GM19397 (cell line): ENCODE measurements at regions not wholly inside any gene's neighbourhood (a gene's known extent, or its start where the extent isn't known, plus 50 kb on each side); places are given as distances from the start of the nearest gene placed in this dataset.
"Not testable (repeated sequence)": the region's sequence is repeated elsewhere in the genome, so short reads cannot be mapped to it uniquely, and the experiment has no call there.

ENCODE experiments used
- ATAC-seq: cut with Tn5 transposase; IDR thresholded peaks from one replicate; pipeline ENCODE4 v1.9.1; 2021; ENCODE audit warnings: mild to moderate bottlenecking, moderate library complexity; ENCODE audit not compliant: unreplicated experiment

GRCh38 chr16:72598696-72599095 lies 426.7 kb upstream of the PMFBP1 start:
- ATAC-seq, result no peak

- no peak for ATAC-seq
Observed at GRCh38 chr16:72597938-72598337, 426.0 kb upstream of the PMFBP1 start.

GRCh38 chr16:72596373-72596772 lies 424.4 kb upstream of the PMFBP1 start:
- no peak for ATAC-seq

DNA sequence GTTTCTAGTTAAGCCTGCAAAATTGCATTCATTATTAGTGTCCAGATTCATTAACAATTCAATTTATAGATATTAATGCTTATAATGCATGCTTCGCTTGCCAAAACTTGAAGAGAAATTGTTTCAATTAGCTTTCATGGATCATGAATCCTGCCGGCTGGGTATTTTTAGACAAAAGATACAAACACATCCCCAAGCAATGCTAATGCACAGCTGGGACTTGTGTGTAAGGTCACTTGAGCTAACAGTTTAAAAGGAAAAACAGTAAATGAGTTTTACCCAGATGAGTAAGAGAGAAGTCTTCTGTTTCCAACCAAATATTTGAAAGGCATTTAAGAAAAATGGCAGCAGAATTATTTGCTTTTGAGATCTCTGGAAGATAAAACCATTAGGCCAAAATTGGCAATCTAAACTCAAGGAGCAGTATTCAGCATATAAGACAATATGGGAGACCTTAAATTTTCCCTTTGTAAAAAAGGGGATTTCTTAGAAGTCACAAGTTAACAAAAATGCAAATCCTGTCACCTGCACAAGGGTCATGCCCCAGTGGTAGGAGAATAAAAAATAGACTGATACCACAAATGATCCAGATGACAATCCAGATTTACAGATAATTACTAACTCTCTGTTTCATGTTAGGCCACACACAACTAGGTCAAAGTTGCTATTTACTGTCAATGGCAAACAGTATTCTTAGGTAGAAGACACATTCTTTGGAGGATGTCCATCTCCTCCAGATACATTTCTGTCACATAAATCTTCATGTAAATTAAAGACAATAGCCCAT lies 418.4 kb upstream of the PMFBP1 start:
- ATAC-seq, result peak; percentile 69

DNA sequence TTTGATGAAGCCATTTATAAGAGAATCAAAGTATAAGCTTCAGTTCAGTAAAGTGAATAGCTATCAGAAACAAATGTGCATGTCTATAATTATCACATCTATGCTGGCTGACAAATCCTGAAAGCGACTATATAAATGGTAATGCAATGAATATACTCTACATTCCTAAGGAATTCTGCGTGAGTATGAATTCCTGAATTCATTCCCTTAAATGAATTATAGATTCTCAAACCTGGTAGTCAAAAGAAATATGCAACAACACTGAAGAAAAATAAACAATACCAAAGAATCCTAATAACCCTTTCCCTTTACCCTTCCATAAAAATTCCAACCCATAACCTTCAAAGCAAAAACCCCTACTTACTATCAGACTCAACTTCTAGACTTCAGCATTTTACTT lies 416.6 kb upstream of the PMFBP1 start:
- ATAC-seq, result no peak

- not testable (repeated sequence) for ATAC-seq
Observed at GRCh38 chr16:72578061-72578460, 406.1 kb upstream of the PMFBP1 start.

- no peak for ATAC-seq
Observed at GRCh38 chr16:72576189-72576588, 404.2 kb upstream of the PMFBP1 start.

- ATAC-seq, result no peak
Observed at GRCh38 chr16:72569677-72570076, 397.7 kb upstream of the PMFBP1 start.

DNA sequence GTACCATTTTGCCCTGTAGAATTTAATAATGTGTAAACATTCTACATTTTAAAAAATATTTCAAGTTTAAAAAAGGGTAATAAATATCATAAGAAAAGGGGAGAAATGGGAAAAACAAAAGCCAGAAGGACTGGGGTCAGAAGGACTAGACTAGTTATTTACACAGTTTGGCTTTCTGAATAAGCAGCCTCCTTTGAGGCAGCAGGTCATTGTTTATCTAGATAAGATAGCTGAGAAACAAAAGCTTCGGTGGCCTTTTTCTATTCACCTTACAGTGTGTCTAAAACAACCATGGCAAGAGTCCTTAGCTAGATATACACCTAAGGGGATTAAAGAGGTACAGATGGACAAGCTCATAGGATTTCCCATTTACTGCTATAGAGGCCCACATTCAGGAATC lies 396.5 kb upstream of the PMFBP1 start:
- no peak for ATAC-seq

- ATAC-seq, result no peak
Observed at GRCh38 chr16:72566174-72566573, 394.2 kb upstream of the PMFBP1 start.

DNA sequence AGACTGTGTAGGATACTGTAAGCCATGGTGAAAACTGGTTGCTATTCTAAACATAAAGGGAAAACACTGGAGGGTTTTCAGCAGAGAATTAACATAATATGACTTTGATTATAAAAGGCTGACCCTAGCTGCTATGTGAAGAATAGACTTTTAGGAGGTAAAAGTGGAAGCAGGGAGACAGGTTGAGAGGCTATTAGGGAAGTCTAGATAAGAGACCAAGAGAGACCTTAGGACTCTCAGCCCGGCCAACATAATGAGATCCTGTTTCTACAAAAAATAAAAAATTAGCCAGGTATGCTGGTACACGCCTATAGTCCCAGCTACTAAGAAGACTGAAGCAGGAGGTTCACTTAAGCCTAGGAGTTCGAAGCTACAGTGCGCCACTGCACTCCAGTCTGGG lies 393.2 kb upstream of the PMFBP1 start:
- no peak for ATAC-seq

- ATAC-seq, result no peak
Observed at GRCh38 chr16:72560617-72561016, 388.7 kb upstream of the PMFBP1 start.

DNA sequence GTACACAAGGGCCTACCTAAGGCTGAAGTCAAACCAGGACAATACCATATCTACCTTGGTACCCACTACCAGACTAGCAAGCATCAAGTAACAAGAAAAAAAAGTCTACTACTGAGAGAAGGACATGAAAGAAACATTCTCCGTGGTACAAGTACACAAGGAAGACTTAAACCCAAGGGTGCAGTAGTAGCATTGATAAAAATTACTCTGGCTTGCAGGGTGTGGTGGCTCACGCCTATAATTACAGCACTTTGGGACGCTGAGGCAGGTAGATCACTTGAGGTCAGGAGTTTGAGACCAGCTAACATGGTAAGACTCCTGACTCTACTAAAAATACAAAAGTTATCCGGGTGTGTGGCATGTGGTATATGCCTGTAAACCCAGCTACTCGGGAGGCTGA lies 386.5 kb upstream of the PMFBP1 start:
- ATAC-seq, result no peak

- ATAC-seq, result no peak
Observed at GRCh38 chr16:72554935-72555334, 383.0 kb upstream of the PMFBP1 start.

GRCh38 chr16:72552654-72553053 lies 380.7 kb upstream of the PMFBP1 start:
- ATAC-seq, result no peak

- ATAC-seq, result no peak
Observed at GRCh38 chr16:72551649-72552048, 379.7 kb upstream of the PMFBP1 start.

- ATAC-seq, result no peak
Observed at GRCh38 chr16:72549878-72550277, 377.9 kb upstream of the PMFBP1 start.

DNA sequence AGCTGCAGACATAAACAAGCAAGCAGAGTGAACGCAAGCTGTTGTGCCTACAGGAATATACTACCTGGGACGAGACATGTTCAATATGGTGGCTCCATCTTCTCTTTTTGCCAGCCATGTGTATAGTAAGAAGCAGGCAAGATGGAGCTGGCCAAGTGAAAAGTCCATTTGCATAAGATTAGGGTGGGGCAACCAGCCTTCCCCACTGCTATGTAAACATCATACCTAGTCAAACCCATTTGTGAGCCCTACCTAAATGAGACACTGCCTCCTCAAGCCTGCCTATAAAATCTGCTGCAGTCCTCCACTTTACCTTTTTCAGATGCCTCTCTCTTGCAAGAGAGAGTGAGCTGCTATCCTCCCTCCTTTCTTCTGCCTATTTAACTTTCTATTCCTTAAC lies 370.1 kb upstream of the PMFBP1 start:
- no peak for ATAC-seq

- no peak for ATAC-seq
Observed at GRCh38 chr16:72537664-72538063, 365.7 kb upstream of the PMFBP1 start.

- no peak for ATAC-seq
Observed at GRCh38 chr16:72536723-72537435, 364.9 kb upstream of the PMFBP1 start.

GRCh38 chr16:72532906-72533410 lies 361.0 kb upstream of the PMFBP1 start:
- ATAC-seq, result no peak

DNA sequence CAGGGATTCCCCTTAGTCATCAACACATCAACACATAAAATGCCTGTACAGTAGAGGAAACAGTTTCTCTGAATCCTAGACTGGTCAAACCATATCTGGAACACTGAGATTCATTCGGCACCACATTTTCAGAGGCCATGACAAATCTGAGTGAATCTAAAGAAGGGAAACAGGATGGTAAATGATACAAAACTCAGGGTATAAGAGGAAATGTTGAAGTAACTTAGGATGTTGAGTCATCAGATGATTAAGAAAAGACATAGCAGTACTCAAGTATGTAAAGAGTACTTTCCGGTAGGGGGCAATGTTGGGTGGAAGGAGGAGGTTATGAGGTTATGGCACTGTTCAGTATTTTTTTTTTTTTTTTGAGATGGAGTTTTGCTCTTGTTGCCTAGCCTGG lies 358.5 kb upstream of the PMFBP1 start:
- ATAC-seq, result no peak
